H1 (cell line): ENCODE measurements at regions not wholly inside any gene's neighbourhood (a gene's known extent, or its start where the extent isn't known, plus 50 kb on each side); places are given as distances from the start of the nearest gene placed in this dataset.

Source experiments
- CTCF ChIA-PET: fragments of 300-600 bp; sonication (Branson Sonifier 250); formaldehyde crosslinking; loops from one replicate; lab custom pipeline; 2021; ENCODE audit not compliant: partially characterized antibody; lab: Charles Lee
- POLR2A ChIA-PET: fragments of 300-600 bp; sonication (Branson Sonifier 250); formaldehyde crosslinking; loops from one replicate; lab custom pipeline; 2021; ENCODE audit warnings: inconsistent platforms; ENCODE audit not compliant: partially characterized antibody; lab: Charles Lee
- DNase-seq, 2 experiments: peaks; one replicate each; pipeline versions ENCODE4 v3.0.0 to v3.0.0-alpha.2; 2010 to 2022; ENCODE audit warnings: low spot score in 2 of 2, low read depth in 1 of 2, mixed read lengths in 1 of 2
- FAIRE-seq: peaks from 2 replicates; lab custom pipeline; 2011; peaks lifted over from hg19 to GRCh38; lab: Jason Lieb, UNC
- H2AFZ ChIP-seq: 2 replicates; pipeline ENCODE4 v1.8.1; 2012; ENCODE audit warnings: low read length, inconsistent platforms
- H2AK5ac ChIP-seq: 2 replicates; pipeline ENCODE4 v1.6.1; 2013; ENCODE audit warnings: low read depth, low read length
- H2BK120ac ChIP-seq: replicated peaks from 2 replicates; pipeline ENCODE3; 2013; ENCODE audit warnings: low read depth, low read length, inconsistent platforms
- H2BK12ac ChIP-seq: 2 replicates; pipeline ENCODE4 v1.6.1; 2013; ENCODE audit warnings: low read depth, low read length
- H2BK15ac ChIP-seq: 2 replicates; pipeline ENCODE4 v1.6.1; 2013; ENCODE audit warnings: low read length
- H2BK20ac ChIP-seq: 2 replicates; pipeline ENCODE4 v1.6.1; 2013; ENCODE audit warnings: low read length
- H2BK5ac ChIP-seq: 2 replicates; pipeline ENCODE4 v1.6.1; 2013; ENCODE audit warnings: low read depth, low read length
- H3K14ac ChIP-seq: 2 replicates; pipeline ENCODE4 v1.6.1; 2013; ENCODE audit warnings: inconsistent platforms; ENCODE audit not compliant: insufficient read length
- H3K18ac ChIP-seq: 2 replicates; pipeline ENCODE4 v1.6.1; 2013; ENCODE audit warnings: low read length; ENCODE audit errors: extremely low read depth
- H3K23ac ChIP-seq: 2 replicates; pipeline ENCODE4 v1.6.1; 2013; ENCODE audit warnings: inconsistent platforms; ENCODE audit not compliant: insufficient read length
- H3K23me2 ChIP-seq: 2 replicates; pipeline ENCODE4 v1.6.1; 2013; ENCODE audit warnings: low read depth, low read length
- H3K27ac ChIP-seq: 2 replicates; pipeline ENCODE4 v1.6.1; 2011; ENCODE audit warnings: low read depth, low read length, inconsistent platforms
- H3K27me3 ChIP-seq, 4 experiments: replicated peaks in 1 of 4; 1 replicate in 1 of 4; 2 replicates in 3 of 4; pipeline versions ENCODE4 v1.6.1 to v1.8.1; 2011 to 2013; ENCODE audit warnings: low read length in 3 of 4, mild to moderate bottlenecking in 3 of 4, inconsistent platforms in 2 of 4, mixed read lengths in 2 of 4, moderate library complexity in 1 of 4; ENCODE audit not compliant: control insufficient read depth in 3 of 4, insufficient read depth in 3 of 4; ENCODE audit errors: extremely low read depth in 1 of 4
- H3K36me3 ChIP-seq, 4 experiments: 2 replicates each; pipeline versions ENCODE4 v1.6.1 to v1.8.1; 2011 to 2013; ENCODE audit warnings: mild to moderate bottlenecking in 4 of 4, low read length in 3 of 4, moderate library complexity in 2 of 4, control low read depth in 1 of 4, inconsistent platforms in 1 of 4; ENCODE audit not compliant: insufficient read depth in 4 of 4, control insufficient read depth in 2 of 4
- H3K4ac ChIP-seq: replicated peaks from 2 replicates; pipeline ENCODE3; 2013; ENCODE audit warnings: low read length, low read depth, mixed read lengths, inconsistent platforms; ENCODE audit not compliant: insufficient read length
- H3K4me1 ChIP-seq, 4 experiments: replicated peaks in 1 of 4; 1 replicate in 1 of 4; 2 replicates in 3 of 4; pipeline versions ENCODE4 v1.6.1 to v1.8.1; 2011 to 2013; ENCODE audit warnings: low read length in 3 of 4, inconsistent platforms in 2 of 4, mixed read lengths in 1 of 4; ENCODE audit not compliant: insufficient read depth in 4 of 4, control insufficient read depth in 3 of 4
- H3K4me2 ChIP-seq, 2 experiments: 2 replicates each; pipeline versions ENCODE4 v1.6.1 to v1.8.1; 2011 to 2013; ENCODE audit warnings: low read depth in 2 of 2, low read length in 2 of 2, control low read depth in 1 of 2, inconsistent platforms in 1 of 2, mild to moderate bottlenecking in 1 of 2; ENCODE audit not compliant: insufficient read depth in 1 of 2
- H3K4me3 ChIP-seq, 4 experiments: fragments of 200-600, 300-600 bp in 1 of 4; sonication (generic), shearing (Covaris generic), sonication (Bioruptor Twin) in 1 of 4; 2 replicates each; pipeline versions ENCODE4 v1.5.1 to v1.8.1; 2011 to 2016; ENCODE audit warnings: low read length in 4 of 4, low read depth in 3 of 4, control low read depth in 2 of 4, inconsistent platforms in 2 of 4, mild to moderate bottlenecking in 2 of 4, mixed read lengths in 1 of 4, moderate library complexity in 1 of 4; ENCODE audit not compliant: insufficient read depth in 2 of 4; ENCODE audit errors: extremely low read depth in 1 of 4
- H3K56ac ChIP-seq: replicated peaks from 2 replicates; pipeline ENCODE3; 2013; ENCODE audit warnings: low read depth, mild to moderate bottlenecking, mixed read lengths, low read length, inconsistent platforms; ENCODE audit not compliant: insufficient read length
- H3K79me1 ChIP-seq: 2 replicates; pipeline ENCODE4 v1.6.1; 2013; ENCODE audit warnings: low read depth, low read length, control low read depth
- H3K79me2 ChIP-seq, 2 experiments: 2 replicates each; pipeline versions ENCODE4 v1.6.1 to v1.8.1; 2012 to 2013; ENCODE audit warnings: low read length in 2 of 2, mild to moderate bottlenecking in 2 of 2, inconsistent platforms in 1 of 2; ENCODE audit not compliant: insufficient read depth in 2 of 2, control insufficient read depth in 1 of 2
- H3K9ac ChIP-seq, 4 experiments: replicated peaks in 1 of 4; 1 replicate in 1 of 4; 2 replicates in 3 of 4; pipeline versions ENCODE4 v1.6.1 to v1.8.1; 2011 to 2013; ENCODE audit warnings: low read depth in 3 of 4, low read length in 3 of 4, control low read depth in 2 of 4, mild to moderate bottlenecking in 2 of 4, moderate library complexity in 2 of 4, inconsistent platforms in 1 of 4; ENCODE audit errors: extremely low read depth in 1 of 4
- H3K9me3 ChIP-seq, 2 experiments: 2 replicates each; pipeline versions ENCODE4 v1.6.1 to v1.8.1; 2012 to 2013; ENCODE audit warnings: mild to moderate bottlenecking in 2 of 2, moderate library complexity in 2 of 2, control low read depth in 1 of 2, inconsistent platforms in 1 of 2, low read depth in 1 of 2, low read length in 1 of 2, mixed read lengths in 1 of 2; ENCODE audit not compliant: insufficient read depth in 2 of 2
- H4K20me1 ChIP-seq, 2 experiments: replicated peaks in 1 of 2; 2 replicates each; pipeline versions ENCODE3 to v1.8.1; 2011 to 2013; ENCODE audit warnings: inconsistent platforms in 2 of 2, low read length in 2 of 2, mild to moderate bottlenecking in 1 of 2; ENCODE audit not compliant: insufficient read depth in 2 of 2, control insufficient read depth in 1 of 2
- H4K5ac ChIP-seq: 2 replicates; pipeline ENCODE4 v1.6.1; 2013; ENCODE audit warnings: low read length, low read depth, mixed read lengths, inconsistent platforms; ENCODE audit not compliant: insufficient read length
- H4K8ac ChIP-seq: 2 replicates; pipeline ENCODE4 v1.8.0; 2013; ENCODE audit warnings: mild to moderate bottlenecking, moderate library complexity, low read length, inconsistent platforms; ENCODE audit not compliant: insufficient read depth; ENCODE audit errors: extremely low read depth
- H4K91ac ChIP-seq: replicated peaks from 2 replicates; pipeline ENCODE3; 2013; ENCODE audit warnings: low read length, mixed read lengths, inconsistent platforms; ENCODE audit not compliant: insufficient read length
- CBX8 ChIP-seq: fragments of 300-800, 300-1000 bp; sonication (generic); IDR thresholded peaks from 2 replicates; pipeline ENCODE4 v1.7.1; 2016; ENCODE audit warnings: low read depth, low read length, borderline replicate concordance
- JUN ChIP-seq: IDR thresholded peaks from 2 replicates; pipeline ENCODE4 v1.6.1; 2011; ENCODE audit warnings: low read depth, mild to moderate bottlenecking, improper control_type of control experiment, low read length
- POLR2A ChIP-seq, 2 experiments: IDR thresholded peaks; 1 replicate in 1 of 2; 2 replicates in 1 of 2; pipeline ENCODE4 v1.6.1; 2011; ENCODE audit warnings: low read depth in 2 of 2, low read length in 2 of 2, mild to moderate bottlenecking in 2 of 2; ENCODE audit errors: control extremely low read depth in 1 of 2
- RNF2 ChIP-seq: fragments of 200-900, 300-1000 bp; sonication (generic); IDR thresholded peaks from 2 replicates; pipeline ENCODE4 v1.7.1; 2016; ENCODE audit warnings: borderline replicate concordance, low read depth, mild to moderate bottlenecking, antibody characterized with exemption, low read length; ENCODE audit not compliant: poor library complexity, severe bottlenecking; ENCODE audit errors: missing control alignments
- SUZ12 ChIP-seq: fragments of 200-600 bp; sonication (generic); IDR thresholded peaks from 2 replicates; pipeline ENCODE4 v1.6.1; 2012; ENCODE audit warnings: mild to moderate bottlenecking, inconsistent platforms, low read length, moderate library complexity, mixed read lengths
- TEAD4 ChIP-seq: IDR thresholded peaks from 2 replicates; pipeline ENCODE4 v1.6.1; 2012; ENCODE audit warnings: low read depth, low read length, inconsistent platforms, mixed read lengths
- ZNF274 ChIP-seq: IDR thresholded peaks from 2 replicates; pipeline ENCODE4 v1.7.0; 2012; ENCODE audit warnings: low read length, borderline replicate concordance; ENCODE audit errors: extremely low read depth
- WGBS, 2 experiments: shearing (Covaris generic) in 1 of 2; methylation state at CpG; one replicate each; pipeline versions ENCODE4 v1.1.6 to v1.1.7; 2013 to 2015; ENCODE audit warnings: low lambda C conversion rate in 2 of 2, mixed read lengths in 2 of 2, inconsistent platforms in 1 of 2, low coverage in 1 of 2, missing lambda C conversion rate in 1 of 2; ENCODE audit not compliant: insufficient replicate concordance in 2 of 2, insufficient coverage in 1 of 2, insufficient read length in 1 of 2; ENCODE audit errors: extremely low coverage in 1 of 2, missing lambda C conversion rate in 1 of 2; 5-methylcytosine and 5-hydroxymethylcytosine counted together

DNA sequence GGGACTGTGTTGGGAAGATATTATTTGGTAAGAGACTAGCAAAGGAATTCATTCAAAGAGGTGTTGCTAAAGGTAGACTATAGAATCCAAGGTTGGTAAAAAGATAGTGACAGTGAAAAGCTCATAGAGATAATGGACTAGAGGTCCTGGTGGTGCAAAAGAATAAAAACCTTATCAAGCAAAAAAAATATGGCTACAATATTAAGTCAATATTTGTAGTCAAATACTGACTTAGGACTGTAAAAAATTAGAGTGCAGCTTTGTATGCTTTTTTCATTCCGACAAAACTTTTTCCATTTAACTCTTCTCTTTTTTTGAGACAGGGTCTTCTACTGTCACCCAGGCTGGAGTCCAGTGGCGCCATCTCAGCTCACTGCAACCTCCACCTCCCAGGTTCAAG, 444.0 kb upstream of the AGTR1 start:
- Histone ChIP-seq H2BK20ac (no peak overlapping the region), H4K8ac (no peak overlapping the region), H3K4me2 (no peak overlapping the region), H3K18ac (no peak overlapping the region), H3K23ac (no peak overlapping the region), H2BK15ac (no peak overlapping the region), H3K27ac (no peak overlapping the region), H3K9me3 (peaks cover 1 to 8% of the 10 kb centered on the region in 2 experiments; a peak in 3 of 4 replicates), H3K27me3 (no peaks in the 10 kb centered on the region), H2AK5ac (no peak overlapping the region), H3K4ac (no peak overlapping the region), H2AFZ (no peak overlapping the region), H3K14ac (no peak overlapping the region), H3K4me3 (no peak overlapping the region), H3K23me2 (no peaks in the 10 kb centered on the region), H4K5ac (no peak overlapping the region), H4K20me1 (no peaks in the 10 kb centered on the region), H3K56ac (no peak overlapping the region), H3K9ac (no peak overlapping the region), H3K79me2 (no peaks in the 10 kb centered on the region), H3K79me1 (no peaks in the 10 kb centered on the region), H2BK5ac (no peak overlapping the region), H4K91ac (no peak overlapping the region), H2BK120ac (no peak overlapping the region), H2BK12ac (no peak overlapping the region), H3K4me1 (peaks cover 0 to 5% (median 0%) of the 10 kb centered on the region in 4 experiments; a peak in 1 of 7 replicates), H3K36me3 (no peaks in the 10 kb centered on the region)
- POLR2A ChIA-PET = no interaction called here
- DNase-seq (no peak), FAIRE-seq (no peak)
- 100% methylated on average over 2 of the region's 2 CpGs; no CpG with 5 or more reads in 1 of the 2 experiments for WGBS, 2 experiments
- CTCF ChIA-PET = no interaction called here
- no peak for TF ChIP-seq TEAD4
- TF ChIP-seq POLR2A (IDR thresholded peaks at IDR 0.05; ENCODE audit: control extremely low read depth in 1 of 2, low read depth in 2 of 2, low read length in 2 of 2) = no peak
- no peak for TF ChIP-seq CBX8
- no peak for TF ChIP-seq ZNF274
- no peak for TF ChIP-seq SUZ12
- TF ChIP-seq JUN = no peak
- TF ChIP-seq RNF2 = no peak
